Mammary epithelial cell (primary cell): ENCODE measurements at regions not wholly inside any gene's neighbourhood (a gene's known extent, or its start where the extent isn't known, plus 50 kb on each side); places are given as distances from the start of the nearest gene placed in this dataset.

Source experiments
- CTCF ChIP-seq, 2 donors: IDR thresholded peaks in 1 of 2; conservative IDR thresholded peaks in 1 of 2; 2 replicates each; pipeline ENCODE4 v1.5.1; 2011 to 2012; ENCODE audit warnings: inconsistent platforms in 2 of 2, low read length in 2 of 2, mild to moderate bottlenecking in 2 of 2, control low read depth in 1 of 2, low read depth in 1 of 2; ENCODE audit not compliant: insufficient read depth in 1 of 2; ENCODE audit errors: extremely low read depth in 1 of 2
- EZH2 ChIP-seq: IDR thresholded peaks from 2 replicates; pipeline ENCODE4 v1.6.1; 2012; ENCODE audit warnings: low read length, inconsistent platforms, borderline replicate concordance

GRCh38 chr3:31094048-31094447, 199.6 kb upstream of the GADL1 start:
- no peak for TF ChIP-seq CTCF (conservative IDR thresholded peaks at IDR 0.05 in 1 of 2, IDR thresholded peaks at IDR 0.05 in 1 of 2; ENCODE audit: extremely low read depth in 1 of 2, insufficient read depth in 1 of 2, low read depth in 1 of 2, low read length in 2 of 2)
- TF ChIP-seq EZH2: no peak
